DOHH2 (cell line): ENCODE measurements at regions not wholly inside any gene's neighbourhood (a gene's known extent, or its start where the extent isn't known, plus 50 kb on each side); places are given as distances from the start of the nearest gene placed in this dataset.
A peak's percentile ranks its signal among the peaks of the same experiment; 100 is the strongest.

Source experiments
- EZH2phosphoT487 ChIP-seq: fragments of 200-600 bp; sonication (generic); IDR thresholded peaks from 2 replicates; pipeline ENCODE4 v1.6.1; 2017; ENCODE audit warnings: borderline replicate concordance, mild to moderate bottlenecking, antibody characterized with exemption, low read length, moderate library complexity, mixed read lengths
- TF ChIP-seq, protein P1 (sequence below): fragments of 200-600 bp; sonication (generic); IDR thresholded peaks from one replicate; pipeline ENCODE4 v1.5.1; 2014; ENCODE audit warnings: antibody characterized with exemption, mild to moderate bottlenecking, low read depth, low read length; ENCODE audit not compliant: poor library complexity, severe bottlenecking

DNA sequence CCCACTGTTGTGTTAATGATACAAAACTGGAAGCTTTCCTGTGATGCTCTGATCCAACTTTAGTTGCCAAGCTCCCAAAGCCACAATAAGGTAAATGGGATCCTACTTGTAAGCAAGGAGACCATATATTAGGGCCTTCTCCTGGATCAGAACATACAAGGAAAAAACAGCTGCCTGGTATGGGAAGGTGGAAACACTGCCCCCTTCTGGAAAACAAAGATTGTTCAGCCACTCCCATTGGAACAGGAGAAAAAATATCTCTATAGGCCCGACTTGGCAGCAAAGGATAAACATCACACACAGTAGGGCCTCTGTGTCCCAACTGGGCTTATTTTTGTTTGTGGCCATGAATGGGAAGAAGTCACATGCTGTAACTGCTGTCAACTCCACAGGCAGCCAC lies 166.5 kb downstream of the TBX22 start:
- TF ChIP-seq, protein P1, sequence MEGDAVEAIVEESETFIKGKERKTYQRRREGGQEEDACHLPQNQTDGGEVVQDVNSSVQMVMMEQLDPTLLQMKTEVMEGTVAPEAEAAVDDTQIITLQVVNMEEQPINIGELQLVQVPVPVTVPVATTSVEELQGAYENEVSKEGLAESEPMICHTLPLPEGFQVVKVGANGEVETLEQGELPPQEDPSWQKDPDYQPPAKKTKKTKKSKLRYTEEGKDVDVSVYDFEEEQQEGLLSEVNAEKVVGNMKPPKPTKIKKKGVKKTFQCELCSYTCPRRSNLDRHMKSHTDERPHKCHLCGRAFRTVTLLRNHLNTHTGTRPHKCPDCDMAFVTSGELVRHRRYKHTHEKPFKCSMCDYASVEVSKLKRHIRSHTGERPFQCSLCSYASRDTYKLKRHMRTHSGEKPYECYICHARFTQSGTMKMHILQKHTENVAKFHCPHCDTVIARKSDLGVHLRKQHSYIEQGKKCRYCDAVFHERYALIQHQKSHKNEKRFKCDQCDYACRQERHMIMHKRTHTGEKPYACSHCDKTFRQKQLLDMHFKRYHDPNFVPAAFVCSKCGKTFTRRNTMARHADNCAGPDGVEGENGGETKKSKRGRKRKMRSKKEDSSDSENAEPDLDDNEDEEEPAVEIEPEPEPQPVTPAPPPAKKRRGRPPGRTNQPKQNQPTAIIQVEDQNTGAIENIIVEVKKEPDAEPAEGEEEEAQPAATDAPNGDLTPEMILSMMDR: peak; percentile 38
- TF ChIP-seq EZH2phosphoT487: no peak
